IgD-negative memory B cell (primary cell): ENCODE measurements at regions not wholly inside any gene's neighbourhood (a gene's known extent, or its start where the extent isn't known, plus 50 kb on each side); places are given as distances from the start of the nearest gene placed in this dataset.
A peak's percentile ranks its signal among the peaks of the same experiment; 100 is the strongest.
"Not testable (repeated sequence)": the region's sequence is repeated elsewhere in the genome, so short reads cannot be mapped to it uniquely, and the experiment has no call there.

ENCODE experiments used
- H3K27ac Mint-ChIP-seq, 3 donors: one replicate each; pipeline ENCODE4 v1.8.0; 2020 to 2022; ENCODE audit warnings: mild to moderate bottlenecking in 3 of 3, mixed read lengths in 3 of 3, moderate library complexity in 1 of 3
- H3K27me3 Mint-ChIP-seq: one replicate; pipeline ENCODE4 v1.8.0; 2021; ENCODE audit warnings: mixed read lengths
- H3K36me3 Mint-ChIP-seq: one replicate; pipeline ENCODE4 v1.8.0; 2020; ENCODE audit warnings: mild to moderate bottlenecking, mixed read lengths
- H3K4me1 Mint-ChIP-seq, 3 donors: one replicate each; pipeline ENCODE4 v1.8.0; 2020 to 2022; ENCODE audit warnings: mixed read lengths in 3 of 3, mild to moderate bottlenecking in 1 of 3
- H3K4me3 Mint-ChIP-seq, 4 donors: one replicate each; pipeline ENCODE4 v1.8.0; 2020 to 2022; ENCODE audit warnings: mild to moderate bottlenecking in 4 of 4, mixed read lengths in 4 of 4, moderate library complexity in 3 of 4
- H3K9me3 Mint-ChIP-seq, 3 donors: one replicate each; pipeline ENCODE4 v1.8.0; 2020 to 2021; ENCODE audit warnings: mixed read lengths in 3 of 3, mild to moderate bottlenecking in 1 of 3

DNA sequence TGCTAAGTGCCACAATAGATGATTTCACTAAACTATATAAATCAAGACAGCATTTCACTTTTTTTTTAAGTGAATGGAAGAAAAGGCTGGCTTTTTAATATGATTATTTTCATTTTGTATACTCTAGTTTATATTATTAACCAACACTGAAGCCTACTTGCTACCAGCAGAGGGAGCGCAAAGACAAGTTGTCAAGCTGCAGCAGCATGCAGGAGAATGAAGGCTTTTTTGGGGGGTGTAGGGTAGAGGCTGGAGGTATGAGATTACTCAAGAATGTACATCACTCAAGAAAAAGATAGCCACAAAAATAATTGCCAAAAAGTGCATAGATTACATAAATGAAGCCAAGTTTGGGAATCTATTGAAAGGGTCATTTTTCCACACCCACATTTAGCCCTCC, 519.5 kb downstream of the FGF13 start:
- no peaks in the 10 kb centered on the region for H3K4me1 Mint-ChIP-seq
- H3K36me3 Mint-ChIP-seq, result no peaks in the 10 kb centered on the region
- no peak overlapping the region for H3K4me3 Mint-ChIP-seq
- H3K9me3 Mint-ChIP-seq, result peaks cover 0 to 1% (median 0%) of the 10 kb centered on the region in 3 donors
- H3K27ac Mint-ChIP-seq, result no peak overlapping the region
- H3K27me3 Mint-ChIP-seq, result peaks cover 1% of the 10 kb centered on the region

DNA sequence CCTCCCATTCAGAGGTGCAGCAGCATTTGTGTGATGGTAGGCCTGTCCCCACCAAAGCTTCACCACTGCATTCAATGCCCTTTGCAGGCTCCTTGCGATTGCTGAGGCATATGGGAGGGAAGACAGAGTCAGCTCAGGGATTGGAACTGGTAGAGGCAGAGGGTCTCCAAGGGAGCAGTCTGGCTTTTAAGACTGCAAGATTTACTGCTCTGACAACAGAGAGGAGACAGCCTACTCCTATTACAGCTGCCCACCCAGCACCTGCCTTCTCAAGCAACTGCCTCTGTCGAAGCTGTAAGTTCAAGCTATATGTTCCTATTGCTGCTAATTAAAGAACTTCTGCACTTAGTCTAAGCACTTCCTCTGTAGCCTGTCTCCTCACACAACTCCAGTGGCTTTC, 481.8 kb downstream of the FGF13 start:
- no peak overlapping the region for H3K4me3 Mint-ChIP-seq
- H3K9me3 Mint-ChIP-seq, result peaks cover 0 to 1% (median 0%) of the 10 kb centered on the region in 3 donors
- no peaks in the 10 kb centered on the region for H3K27me3 Mint-ChIP-seq

DNA sequence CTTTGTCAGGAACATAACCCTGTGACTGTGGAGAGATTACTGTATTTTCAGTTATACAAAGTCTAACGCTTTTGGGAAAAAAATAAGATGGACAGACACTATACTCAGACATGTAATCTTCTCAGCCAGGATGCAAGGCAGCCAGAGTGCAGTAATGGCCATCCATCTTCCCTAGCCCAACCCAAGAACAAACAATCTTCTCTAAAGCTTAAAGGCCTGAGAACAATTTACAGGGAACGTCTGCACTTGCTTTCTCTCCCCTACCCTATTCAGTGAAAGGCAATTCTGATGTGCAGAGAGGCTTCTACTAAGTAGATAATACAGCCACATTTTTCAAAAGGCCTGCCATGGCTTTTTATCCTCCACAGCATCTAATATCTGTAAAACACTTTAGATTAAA, 471.3 kb downstream of the FGF13 start:
- Mint-ChIP-seq H3K4me1 (no peaks in the 10 kb centered on the region), H3K36me3 (no peaks in the 10 kb centered on the region), H3K27ac (no peak overlapping the region), H3K9me3 (no peaks in the 10 kb centered on the region), H3K4me3 (peak overlapping the region in 1 of 4 donors; percentile 1), H3K27me3 (no peaks in the 10 kb centered on the region)

More for the DNA sequence above, 481.8 kb downstream of the FGF13 start:
- H3K4me1 Mint-ChIP-seq, result peaks cover 0 to 2% (median 0%) of the 10 kb centered on the region in 3 donors
- no peak overlapping the region for H3K27ac Mint-ChIP-seq
- no peaks in the 10 kb centered on the region for H3K36me3 Mint-ChIP-seq

DNA sequence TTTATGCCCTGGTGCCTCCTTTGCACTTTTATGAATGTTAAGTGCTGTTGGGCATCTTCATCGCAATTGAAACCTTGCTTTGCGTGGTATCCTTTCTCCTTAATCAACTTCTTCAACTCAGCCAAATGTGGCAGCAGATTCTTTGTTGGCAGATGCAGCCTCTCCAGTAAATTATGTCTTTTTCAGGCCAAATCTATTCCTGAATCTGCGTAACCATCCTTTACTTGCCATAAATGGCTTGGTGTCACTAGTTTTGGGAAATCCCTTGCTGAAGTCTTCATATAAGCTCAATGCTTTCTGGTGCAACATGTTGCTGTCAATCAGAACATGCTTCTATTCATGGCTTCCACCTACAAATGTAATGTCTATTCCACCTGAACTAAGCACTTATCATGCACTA, 457.5 kb downstream of the FGF13 start:
- no peaks in the 10 kb centered on the region for H3K36me3 Mint-ChIP-seq
- no peaks in the 10 kb centered on the region for H3K27me3 Mint-ChIP-seq
- H3K9me3 Mint-ChIP-seq, result no peaks in the 10 kb centered on the region
- no peak overlapping the region for H3K4me3 Mint-ChIP-seq
- no peaks in the 10 kb centered on the region for H3K4me1 Mint-ChIP-seq
- no peak overlapping the region for H3K27ac Mint-ChIP-seq

DNA sequence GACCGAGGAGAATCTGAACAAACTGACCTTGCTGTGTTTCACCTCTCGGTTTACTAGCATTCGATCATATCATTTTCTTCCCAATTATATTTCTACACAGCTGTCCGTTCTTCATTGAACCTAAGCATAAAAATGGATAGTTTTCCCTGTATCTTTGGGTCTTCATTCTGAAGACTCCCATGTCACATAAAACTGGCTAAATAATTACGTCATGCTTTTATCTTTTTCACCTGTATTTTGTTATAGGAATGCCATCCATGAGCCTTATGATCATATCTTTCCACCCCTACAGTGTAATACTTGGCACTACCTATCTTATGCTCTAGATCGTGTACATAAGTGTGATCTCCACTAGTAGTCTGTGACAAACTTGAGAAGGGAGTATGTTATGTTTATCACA, 456.1 kb downstream of the FGF13 start:
- H3K9me3 Mint-ChIP-seq, result no peaks in the 10 kb centered on the region
- no peaks in the 10 kb centered on the region for H3K36me3 Mint-ChIP-seq
- H3K4me3 Mint-ChIP-seq, result no peak overlapping the region
- H3K27ac Mint-ChIP-seq, result no peak overlapping the region
- no peaks in the 10 kb centered on the region for H3K27me3 Mint-ChIP-seq
- no peaks in the 10 kb centered on the region for H3K4me1 Mint-ChIP-seq

DNA sequence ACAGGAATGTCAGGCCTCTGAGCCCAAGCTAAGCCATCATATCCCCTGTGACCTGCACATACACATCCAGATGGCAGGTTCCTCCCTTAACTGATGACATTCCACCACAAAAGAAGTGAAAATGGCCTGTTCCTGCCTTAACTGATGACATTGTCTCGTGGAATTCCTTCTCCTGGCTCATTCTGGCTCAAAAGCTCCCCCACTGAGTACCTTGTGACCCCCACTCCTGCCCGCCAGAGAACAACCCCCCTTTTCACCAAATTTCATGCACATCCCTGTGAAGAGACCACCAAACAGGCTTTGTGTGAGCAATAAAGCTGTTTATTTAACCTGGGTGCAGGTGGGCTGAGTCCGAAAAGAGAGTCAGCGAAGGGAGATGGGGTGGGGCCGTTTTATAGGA, 447.4 kb downstream of the FGF13 start:
- H3K4me1 Mint-ChIP-seq, H3K4me3 Mint-ChIP-seq, H3K27me3 Mint-ChIP-seq, H3K9me3 Mint-ChIP-seq, H3K36me3 Mint-ChIP-seq, H3K27ac Mint-ChIP-seq: not testable (repeated sequence)

DNA sequence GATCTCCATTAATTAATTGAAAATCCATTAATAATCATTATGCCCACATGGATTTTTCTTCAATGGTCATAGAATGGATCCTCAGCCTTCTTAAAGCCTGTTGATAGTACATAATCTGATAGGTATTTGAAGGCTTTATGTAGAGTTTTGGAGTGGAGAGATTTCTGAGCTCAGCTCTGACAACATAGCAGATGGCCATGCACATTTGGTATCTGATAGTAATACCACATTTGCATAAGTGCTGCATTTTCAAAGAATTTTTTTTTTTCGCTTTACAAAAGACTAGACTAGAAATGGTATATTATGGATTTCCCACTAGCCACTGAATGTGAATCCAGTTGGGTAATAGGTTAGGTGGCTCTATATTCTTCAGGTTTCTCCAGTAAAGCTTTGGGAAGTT, 440.6 kb downstream of the FGF13 start:
- Mint-ChIP-seq H3K4me1 (no peaks in the 10 kb centered on the region), H3K4me3 (no peak overlapping the region), H3K27me3 (peaks cover 1% of the 10 kb centered on the region), H3K9me3 (peaks cover 0 to 6% (median 0%) of the 10 kb centered on the region in 3 donors), H3K27ac (no peak overlapping the region), H3K36me3 (no peaks in the 10 kb centered on the region)

DNA sequence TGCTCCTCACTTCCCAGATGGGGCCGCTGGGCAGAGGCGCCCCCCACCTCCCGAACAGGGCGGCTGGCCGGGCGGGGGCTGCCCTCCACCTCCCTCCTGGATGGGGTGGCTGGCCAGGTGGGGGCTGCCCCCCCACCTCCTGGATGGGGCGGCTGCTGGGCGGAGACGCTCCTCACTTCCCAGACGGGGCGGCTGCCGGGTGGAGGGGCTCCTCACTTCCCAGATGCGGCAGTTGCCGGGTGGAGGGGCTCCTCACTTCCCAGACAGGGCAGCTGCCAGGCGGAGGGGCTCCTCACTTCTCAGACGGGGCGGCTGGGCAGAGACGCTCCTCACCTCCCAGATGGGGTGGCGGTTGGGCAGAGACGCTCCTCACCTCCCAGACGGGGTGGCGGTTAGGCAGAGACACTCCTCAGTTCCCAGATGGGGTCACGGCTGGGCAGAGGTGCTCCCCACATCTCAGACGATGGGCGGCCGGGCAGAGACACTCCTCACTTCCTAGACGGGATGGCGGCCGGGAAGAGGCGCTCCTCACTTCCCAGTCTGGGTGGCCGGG, 428.8 kb downstream of the FGF13 start:
- not testable (repeated sequence) for H3K36me3 Mint-ChIP-seq

DNA sequence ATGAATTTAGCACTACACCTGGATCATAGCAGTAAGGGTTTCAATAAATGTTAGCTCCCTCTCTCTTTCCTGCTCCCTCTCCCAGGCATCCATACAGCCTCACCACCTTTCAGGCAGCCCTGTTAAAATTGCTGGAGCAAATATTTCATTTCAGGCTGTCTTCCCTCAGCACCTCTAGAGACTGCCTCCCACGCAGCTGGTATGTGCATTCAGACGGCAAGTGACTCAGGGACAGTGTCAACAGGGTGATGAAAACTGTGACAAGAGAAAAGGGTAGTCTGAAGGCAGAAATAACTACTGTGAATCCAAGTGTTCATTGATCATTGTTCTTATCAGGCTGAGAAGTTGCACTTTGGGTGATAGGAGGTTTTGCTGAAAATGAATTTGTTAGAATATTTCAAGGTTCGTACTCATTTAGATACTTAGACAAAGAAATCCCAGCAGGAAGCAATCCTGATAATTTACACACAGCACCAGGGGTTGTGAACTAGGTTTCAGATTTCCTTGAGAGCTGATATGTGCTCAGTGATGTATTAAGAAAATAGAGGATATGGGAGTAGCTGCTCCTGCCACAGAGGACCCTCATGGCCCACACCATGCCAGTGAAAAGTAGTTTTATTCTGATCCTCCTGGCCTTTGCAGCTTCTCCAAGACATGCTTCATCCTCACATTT, 424.2 kb downstream of the FGF13 start:
- peaks cover 0 to 2% (median 0%) of the 10 kb centered on the region in 3 donors for H3K9me3 Mint-ChIP-seq
- H3K27me3 Mint-ChIP-seq, result no peaks in the 10 kb centered on the region
- H3K27ac Mint-ChIP-seq, result no peak overlapping the region
- H3K36me3 Mint-ChIP-seq, result no peaks in the 10 kb centered on the region
- H3K4me1 Mint-ChIP-seq, result no peaks in the 10 kb centered on the region
- no peak overlapping the region for H3K4me3 Mint-ChIP-seq

More for the DNA sequence above, 428.8 kb downstream of the FGF13 start:
- peak overlapping the region in 1 of 4 donors; percentile 54 for H3K4me3 Mint-ChIP-seq
- H3K4me1 Mint-ChIP-seq, H3K9me3 Mint-ChIP-seq, H3K27me3 Mint-ChIP-seq, H3K27ac Mint-ChIP-seq: not testable (repeated sequence)

DNA sequence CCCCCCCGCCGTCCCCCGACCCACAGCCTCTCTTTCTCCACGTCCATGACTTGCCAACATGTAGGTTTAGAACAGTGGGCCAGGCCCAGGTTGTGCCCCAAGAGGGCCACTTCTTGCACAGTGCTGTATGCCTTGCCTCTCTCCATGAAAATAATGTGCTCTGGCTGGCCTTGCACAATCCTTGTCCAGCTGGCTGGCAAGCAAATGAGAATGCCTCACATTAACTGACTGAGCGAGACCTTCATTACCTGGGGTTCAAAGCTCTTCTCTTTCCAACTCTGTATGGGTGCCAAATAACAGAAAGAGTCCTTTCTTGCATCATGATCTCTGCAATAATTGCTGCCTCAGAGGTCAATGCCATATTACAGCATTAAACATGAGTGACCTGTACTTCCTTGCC, 416.6 kb downstream of the FGF13 start:
- Mint-ChIP-seq H3K4me1 (no peaks in the 10 kb centered on the region), H3K36me3 (no peaks in the 10 kb centered on the region), H3K4me3 (no peak overlapping the region), H3K9me3 (peaks cover 0 to 5% (median 0%) of the 10 kb centered on the region in 3 donors), H3K27me3 (no peaks in the 10 kb centered on the region), H3K27ac (peak overlapping the region in 1 of 3 donors; percentile 24)

DNA sequence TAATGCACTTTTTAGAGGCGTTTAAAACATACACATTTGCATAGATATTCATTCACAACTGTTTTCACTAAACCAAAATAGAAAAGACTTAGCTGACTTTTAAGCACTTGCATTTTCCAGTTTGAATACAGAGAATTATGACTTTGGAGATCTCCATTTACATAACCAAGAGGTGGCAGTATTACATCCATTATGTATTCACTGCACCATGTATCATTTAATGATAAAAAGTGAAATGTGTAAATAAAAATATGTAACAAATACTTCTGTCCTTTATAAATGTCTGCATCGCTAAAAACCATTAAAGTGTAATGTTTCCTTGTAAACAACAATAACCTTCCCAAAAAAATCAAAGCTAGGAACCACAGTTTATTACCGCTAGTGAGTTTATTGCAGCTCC, 413.2 kb downstream of the FGF13 start:
- H3K27ac Mint-ChIP-seq, result no peak overlapping the region
- H3K4me3 Mint-ChIP-seq, result no peak overlapping the region
- H3K36me3 Mint-ChIP-seq, result no peaks in the 10 kb centered on the region
- H3K27me3 Mint-ChIP-seq, result no peaks in the 10 kb centered on the region
- peaks cover 0 to 5% (median 0%) of the 10 kb centered on the region in 3 donors for H3K9me3 Mint-ChIP-seq
- no peaks in the 10 kb centered on the region for H3K4me1 Mint-ChIP-seq

DNA sequence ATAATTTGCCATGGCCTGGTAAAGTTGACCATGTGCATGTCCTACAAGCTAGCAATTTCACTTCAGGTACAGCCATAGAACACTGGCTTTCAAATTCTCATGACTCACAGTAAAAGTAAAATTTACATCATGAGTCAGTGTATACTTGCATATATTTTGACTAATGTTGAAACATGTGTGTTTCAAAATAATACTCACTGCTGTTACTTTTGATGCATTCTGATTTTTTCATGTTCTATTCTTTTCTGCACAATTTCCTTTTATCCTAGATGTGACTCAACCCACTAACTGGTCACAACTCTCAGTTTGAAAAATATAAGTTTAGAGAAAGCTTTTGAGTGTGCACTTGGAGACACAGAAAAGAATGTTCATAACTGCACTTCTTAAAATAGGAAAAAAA, 365.7 kb downstream of the FGF13 start:
- Mint-ChIP-seq H3K27me3 (no peaks in the 10 kb centered on the region), H3K27ac (no peak overlapping the region), H3K4me3 (no peak overlapping the region), H3K9me3 (no peaks in the 10 kb centered on the region), H3K36me3 (no peaks in the 10 kb centered on the region), H3K4me1 (no peaks in the 10 kb centered on the region)

DNA sequence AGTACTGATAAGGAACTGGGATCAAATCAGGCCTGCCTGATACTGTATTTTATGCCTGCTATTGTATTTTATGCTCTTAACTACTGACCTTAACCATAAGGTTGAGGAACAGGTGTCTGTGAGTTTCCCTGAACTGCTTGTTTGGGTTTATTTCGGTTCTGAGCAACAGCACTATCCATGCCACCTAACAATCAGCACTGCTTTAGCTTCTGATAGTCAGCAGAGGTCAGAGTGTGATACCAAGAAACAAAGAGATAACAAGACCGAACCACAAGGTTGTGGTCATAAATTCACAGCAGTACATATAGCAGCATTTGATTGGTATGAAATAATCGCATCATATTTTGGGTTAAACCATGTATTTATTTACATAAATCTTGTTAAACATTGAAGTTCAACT, 362.2 kb downstream of the FGF13 start:
- Mint-ChIP-seq H3K36me3 (no peaks in the 10 kb centered on the region), H3K4me1 (no peaks in the 10 kb centered on the region), H3K27me3 (no peaks in the 10 kb centered on the region), H3K9me3 (peaks cover 0 to 7% (median 5%) of the 10 kb centered on the region in 3 donors), H3K4me3 (no peak overlapping the region), H3K27ac (no peak overlapping the region)

DNA sequence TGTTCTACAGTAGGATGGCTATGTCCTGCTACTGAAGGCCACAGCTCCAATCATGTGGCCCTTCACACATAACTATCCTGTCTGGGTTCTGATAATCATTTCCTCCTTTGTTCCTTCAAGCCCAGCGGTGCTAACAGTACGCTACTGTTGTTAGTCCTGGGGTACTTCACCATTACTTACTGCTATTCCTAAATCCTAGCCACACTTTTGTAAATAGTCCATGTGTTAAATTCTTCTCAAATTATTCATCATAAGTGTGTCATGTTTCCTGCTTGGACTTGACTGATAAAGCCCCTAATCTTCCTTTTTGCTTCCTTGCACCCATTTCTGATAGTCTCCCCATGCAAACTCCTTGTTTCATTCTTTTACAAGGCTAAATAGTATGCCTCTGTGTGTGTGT, 332.6 kb downstream of the FGF13 start:
- H3K4me1 Mint-ChIP-seq, result no peaks in the 10 kb centered on the region
- no peaks in the 10 kb centered on the region for H3K27me3 Mint-ChIP-seq

DNA sequence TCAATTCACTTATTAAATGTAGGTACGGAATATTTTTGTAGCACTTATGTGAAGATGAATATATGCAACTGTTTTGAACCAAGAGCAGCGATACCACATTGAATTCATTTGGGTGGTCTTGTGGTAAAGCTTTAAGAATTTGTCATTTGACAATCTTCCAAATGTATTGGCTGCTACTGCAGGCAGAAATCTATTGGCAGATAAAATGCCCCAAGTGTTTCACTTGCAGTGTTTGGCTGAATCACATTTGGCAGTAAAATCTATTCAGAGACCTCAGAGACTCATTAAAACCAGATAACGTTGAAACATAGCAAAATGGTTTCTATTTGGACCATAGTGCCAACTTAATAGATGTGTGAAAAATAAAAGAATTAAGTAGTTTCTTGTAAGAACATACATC, 303.4 kb downstream of the FGF13 start:
- H3K9me3 Mint-ChIP-seq, result peaks cover 0 to 5% (median 0%) of the 10 kb centered on the region in 3 donors
- H3K36me3 Mint-ChIP-seq, result no peaks in the 10 kb centered on the region
- no peaks in the 10 kb centered on the region for H3K4me1 Mint-ChIP-seq
- no peaks in the 10 kb centered on the region for H3K27me3 Mint-ChIP-seq
- no peak overlapping the region for H3K27ac Mint-ChIP-seq
- H3K4me3 Mint-ChIP-seq, result no peak overlapping the region

More for the DNA sequence above, 332.6 kb downstream of the FGF13 start:
- peaks cover 0 to 11% (median 4%) of the 10 kb centered on the region in 3 donors for H3K9me3 Mint-ChIP-seq
- H3K27ac Mint-ChIP-seq, result no peak overlapping the region
- H3K4me3 Mint-ChIP-seq, result no peak overlapping the region
- H3K36me3 Mint-ChIP-seq, result no peaks in the 10 kb centered on the region

DNA sequence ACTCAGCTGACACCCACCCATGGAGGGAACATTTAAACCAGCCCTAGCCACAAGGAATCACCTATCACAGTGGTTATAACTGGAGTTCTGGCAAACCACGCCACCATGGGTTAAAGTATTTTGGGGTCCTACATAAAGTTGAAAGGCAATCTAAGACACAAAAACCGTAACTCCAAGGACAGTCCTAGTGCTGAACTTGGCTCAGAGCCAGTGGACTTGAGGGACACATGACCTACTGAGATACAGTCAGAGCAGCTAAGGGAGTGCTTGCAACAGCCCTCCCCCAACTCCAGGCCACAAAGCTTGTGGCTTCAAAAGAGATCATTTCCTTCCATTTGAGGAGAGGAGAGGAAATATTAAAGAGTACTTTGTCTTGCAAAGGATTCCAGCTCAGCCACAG, 300.5 kb downstream of the FGF13 start:
- Mint-ChIP-seq H3K4me3 (no peak overlapping the region), H3K27ac (no peak overlapping the region), H3K36me3 (no peaks in the 10 kb centered on the region), H3K27me3 (no peaks in the 10 kb centered on the region), H3K9me3 (peaks cover 1 to 5% (median 3%) of the 10 kb centered on the region in 3 donors), H3K4me1 (no peaks in the 10 kb centered on the region)
